ENCODE measurements at regions not wholly inside any gene's neighbourhood (a gene's known extent, or its start where the extent isn't known, plus 50 kb on each side); places are given as distances from the start of the nearest gene placed in this dataset.

DNA sequence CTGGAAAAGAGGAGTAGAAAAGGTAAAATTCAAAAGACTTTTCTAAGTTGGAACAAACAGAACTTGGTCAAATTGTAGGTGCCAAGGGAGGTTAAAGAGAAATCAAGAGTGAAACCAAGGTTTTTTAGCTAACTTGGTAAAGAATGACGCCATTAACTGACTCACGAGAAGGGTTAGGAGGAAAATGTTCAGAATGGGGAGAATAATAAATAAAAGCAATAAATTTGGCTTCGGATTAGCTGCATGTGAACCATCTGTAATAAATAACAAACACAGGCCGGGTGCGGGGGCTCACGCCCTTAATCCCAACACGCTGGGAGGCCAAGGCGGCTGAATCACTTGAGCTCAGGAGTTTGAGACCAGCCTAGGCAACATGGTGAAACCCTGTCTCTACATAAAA is 71.9 kb upstream of the SRRM3 start:
- no peak overlapping the region for H3K23ac ChIP-seq (ENCODE audit: insufficient read length, low read depth, low read length)
- no peak overlapping the region for H3K4me2 ChIP-seq (ENCODE audit: insufficient read depth, insufficient read length, low read length)
- H3K4ac ChIP-seq (ENCODE audit: low read depth, low read length) = no peak overlapping the region
- H4K91ac ChIP-seq (ENCODE audit: insufficient read length, low read depth, low read length) = no peak overlapping the region
- H3K23me2 ChIP-seq (ENCODE audit: insufficient read length, low read depth, low read length, poor library complexity, severe bottlenecking) = no peaks in the 10 kb centered on the region
- H3K4me3 Mint-ChIP-seq = no peak overlapping the region
- H3K9ac ChIP-seq (ENCODE audit: extremely low read depth, insufficient read length, low read length) = no peak overlapping the region
- H4K5ac ChIP-seq (ENCODE audit: insufficient read length, low read depth, low read length) = no peak overlapping the region
- H4K20me1 ChIP-seq (ENCODE audit: control insufficient read depth, insufficient read depth, insufficient read length) = no peaks in the 10 kb centered on the region
- H3K18ac ChIP-seq (ENCODE audit: insufficient read length, low read depth, low read length) = no peak overlapping the region
- no peaks in the 10 kb centered on the region for H3K9me3 ChIP-seq (ENCODE audit: control insufficient read depth, low read depth, low read length)
- H3K4me1 ChIP-seq (ENCODE audit: insufficient read depth, low read length) = no peaks in the 10 kb centered on the region
- H3K27ac ChIP-seq (ENCODE audit: insufficient read length, low read depth, low read length) = no peak overlapping the region
- H3K79me2 ChIP-seq (ENCODE audit: insufficient read depth, low read length) = no peaks in the 10 kb centered on the region
- no peak overlapping the region for H2BK120ac ChIP-seq (ENCODE audit: low read depth, low read length, poor library complexity, severe bottlenecking)
- no CpG with 5 or more reads among the region's 8 CpGs for WGBS (ENCODE audit: extremely low coverage, insufficient read length, low lambda C conversion rate)
- no peaks in the 10 kb centered on the region; the same call in 1 of the 2 replicates for H3K27me3 Mint-ChIP-seq (ENCODE audit: low read depth)
- no peak overlapping the region for H2AFZ ChIP-seq (ENCODE audit: low read length)
- TF ChIP-seq, protein P1, sequence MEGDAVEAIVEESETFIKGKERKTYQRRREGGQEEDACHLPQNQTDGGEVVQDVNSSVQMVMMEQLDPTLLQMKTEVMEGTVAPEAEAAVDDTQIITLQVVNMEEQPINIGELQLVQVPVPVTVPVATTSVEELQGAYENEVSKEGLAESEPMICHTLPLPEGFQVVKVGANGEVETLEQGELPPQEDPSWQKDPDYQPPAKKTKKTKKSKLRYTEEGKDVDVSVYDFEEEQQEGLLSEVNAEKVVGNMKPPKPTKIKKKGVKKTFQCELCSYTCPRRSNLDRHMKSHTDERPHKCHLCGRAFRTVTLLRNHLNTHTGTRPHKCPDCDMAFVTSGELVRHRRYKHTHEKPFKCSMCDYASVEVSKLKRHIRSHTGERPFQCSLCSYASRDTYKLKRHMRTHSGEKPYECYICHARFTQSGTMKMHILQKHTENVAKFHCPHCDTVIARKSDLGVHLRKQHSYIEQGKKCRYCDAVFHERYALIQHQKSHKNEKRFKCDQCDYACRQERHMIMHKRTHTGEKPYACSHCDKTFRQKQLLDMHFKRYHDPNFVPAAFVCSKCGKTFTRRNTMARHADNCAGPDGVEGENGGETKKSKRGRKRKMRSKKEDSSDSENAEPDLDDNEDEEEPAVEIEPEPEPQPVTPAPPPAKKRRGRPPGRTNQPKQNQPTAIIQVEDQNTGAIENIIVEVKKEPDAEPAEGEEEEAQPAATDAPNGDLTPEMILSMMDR (conservative IDR thresholded peaks at IDR 0.05) = no peak
- H2BK15ac ChIP-seq (ENCODE audit: low read depth, low read length) = no peak overlapping the region
- H2BK12ac ChIP-seq (ENCODE audit: insufficient read length, low read depth, low read length) = no peak overlapping the region
- H3K56ac ChIP-seq (ENCODE audit: insufficient read length, low read depth, low read length) = no peak overlapping the region
- no peak overlapping the region for H4K8ac ChIP-seq (replicated peaks; ENCODE audit: insufficient read length, low read depth, low read length)
- no peak overlapping the region for H2BK20ac ChIP-seq (ENCODE audit: low read depth, low read length, poor library complexity, severe bottlenecking)
- no peaks in the 10 kb centered on the region for H3K79me1 ChIP-seq (ENCODE audit: insufficient read depth, low read depth, low read length, poor library complexity, severe bottlenecking)
- H2BK5ac ChIP-seq (ENCODE audit: insufficient read length, low read length) = no peak overlapping the region
- no peaks in the 10 kb centered on the region for H3K9me3 Mint-ChIP-seq
- H3K27me3 ChIP-seq (ENCODE audit: insufficient read depth, low read length) = no peaks in the 10 kb centered on the region
- H3K27ac Mint-ChIP-seq = 0 out of 7 replicates have a peak overlapping the region, but pooled peaks of 1 of the 3 experiments have one; percentile 5
- H3K36me3 Mint-ChIP-seq (ENCODE audit: insufficient read depth in 1 of 3, low read depth in 3 of 3) = no peaks in the 10 kb centered on the region
- H3K14ac ChIP-seq (ENCODE audit: insufficient read depth, low read length) = no peak overlapping the region
- H2AK5ac ChIP-seq (ENCODE audit: insufficient read length, low read length) = no peak overlapping the region
- H3T11ph ChIP-seq (ENCODE audit: low read length) = no peak overlapping the region
- no peak for DNase-seq
- H3K4me1 Mint-ChIP-seq = no peaks in the 10 kb centered on the region
